ENCODE measurements at regions not wholly inside any gene's neighbourhood (a gene's known extent, or its start where the extent isn't known, plus 50 kb on each side); places are given as distances from the start of the nearest gene placed in this dataset.
"Not testable (repeated sequence)": the region's sequence is repeated elsewhere in the genome, so short reads cannot be mapped to it uniquely, and the experiment has no call there.

- not testable (repeated sequence) for DNase-seq (ENCODE audit: low read depth)
Measured at GRCh38 chr3:71925511-71926261, 140.7 kb upstream of the PROK2 start.

- no peak for DNase-seq (ENCODE audit: low read depth)
Measured at GRCh38 chr3:71924721-71925120, 139.8 kb upstream of the PROK2 start.

GRCh38 chr3:71921036-71921435 lies 136.1 kb upstream of the PROK2 start:
- DNase-seq (ENCODE audit: low read depth): no peak

GRCh38 chr3:71919572-71919971 lies 134.6 kb upstream of the PROK2 start:
- DNase-seq (ENCODE audit: low read depth): no peak

- DNase-seq (ENCODE audit: low read depth): no peak
Measured at GRCh38 chr3:71917545-71917944, 132.6 kb upstream of the PROK2 start.

- peak; percentile 7 for DNase-seq (ENCODE audit: low read depth)
Measured at GRCh38 chr3:71916747-71917369, 131.9 kb upstream of the PROK2 start.

GRCh38 chr3:71912839-71913495 lies 128.0 kb upstream of the PROK2 start:
- DNase-seq (ENCODE audit: low read depth): no peak

GRCh38 chr3:71910108-71910507 lies 125.2 kb upstream of the PROK2 start:
- DNase-seq (ENCODE audit: low read depth): no peak

GRCh38 chr3:71907996-71908395 lies 123.0 kb upstream of the PROK2 start:
- no peak for DNase-seq (ENCODE audit: low read depth)

GRCh38 chr3:71906976-71907375 lies 122.0 kb upstream of the PROK2 start:
- no peak for DNase-seq (ENCODE audit: low read depth)

- DNase-seq (ENCODE audit: low read depth): no peak
Measured at GRCh38 chr3:71905426-71905825, 120.5 kb upstream of the PROK2 start.

- no peak for DNase-seq (ENCODE audit: low read depth)
Measured at GRCh38 chr3:71903936-71904335, 119.0 kb upstream of the PROK2 start.

- no peak for DNase-seq (ENCODE audit: low read depth)
Measured at GRCh38 chr3:71903112-71903495, 118.2 kb upstream of the PROK2 start.

- no peak for DNase-seq (ENCODE audit: low read depth)
Measured at GRCh38 chr3:71902258-71903111, 117.5 kb upstream of the PROK2 start.

- no peak for DNase-seq (ENCODE audit: low read depth)
Measured at GRCh38 chr3:71901645-71902044, 116.7 kb upstream of the PROK2 start.

GRCh38 chr3:71900057-71900456 lies 115.1 kb upstream of the PROK2 start:
- no peak for DNase-seq (ENCODE audit: low read depth)

- DNase-seq (ENCODE audit: low read depth): no peak
Measured at GRCh38 chr3:71896751-71897150, 111.8 kb upstream of the PROK2 start.

GRCh38 chr3:71893702-71894479 lies 108.9 kb upstream of the PROK2 start:
- DNase-seq (ENCODE audit: low read depth): no peak

GRCh38 chr3:71893122-71893521 lies 108.2 kb upstream of the PROK2 start:
- DNase-seq (ENCODE audit: low read depth): no peak

GRCh38 chr3:71891483-71891882 lies 106.5 kb upstream of the PROK2 start:
- DNase-seq (ENCODE audit: low read depth): no peak

- DNase-seq (ENCODE audit: low read depth): no peak
Measured at GRCh38 chr3:71890356-71890931, 105.5 kb upstream of the PROK2 start.

Measured in GM04504 (cell line).